Tibial artery (tissue), 4 donors: ENCODE measurements at regions not wholly inside any gene's neighbourhood (a gene's known extent, or its start where the extent isn't known, plus 50 kb on each side); places are given as distances from the start of the nearest gene placed in this dataset.

Experiments
- DNase-seq, 2 donors: peaks; one replicate each; pipeline ENCODE4 v3.0.0-alpha.2; 2019
- H3K27ac ChIP-seq, 2 donors: fragments of 200-600 bp; sonication (generic) in 1 of 2; 1 replicate in 1 of 2; 2 replicates in 1 of 2; pipeline ENCODE4 v1.5.1; 2018 to 2019; ENCODE audit warnings: mild to moderate bottlenecking in 1 of 2
- H3K27me3 ChIP-seq, 2 donors: fragments of 200-600 bp; sonication (generic) in 1 of 2; one replicate each; pipeline versions ENCODE4 v1.5.1 to v1.6.0; 2016 to 2019
- H3K36me3 ChIP-seq, 3 donors: fragments of 200-600 bp; sonication (generic) in 2 of 3; one replicate each; pipeline ENCODE4 v1.5.1; 2016 to 2019; ENCODE audit warnings: mild to moderate bottlenecking in 2 of 3
- H3K4me1 ChIP-seq, 4 donors: fragments of 200-600 bp; sonication (generic) in 2 of 4; 1 replicate in 3 of 4; 2 replicates in 1 of 4; pipeline ENCODE4 v1.5.1; 2016 to 2019
- H3K4me3 ChIP-seq, 2 donors: fragments of 200-600 bp; sonication (generic) in 1 of 2; 1 replicate in 1 of 2; 2 replicates in 1 of 2; pipeline ENCODE4 v1.5.1; 2018 to 2019; ENCODE audit warnings: mild to moderate bottlenecking in 2 of 2
- H3K9me3 ChIP-seq, 3 donors: fragments of 200-600 bp; sonication (generic) in 1 of 3; one replicate each; pipeline ENCODE4 v1.5.1; 2016 to 2019
- intact Hi-C: fragments of 100-400 bp; cut with DNase I; formaldehyde crosslinking; loops from one replicate; pipeline ENCODE4 v1.15.0; 2023; ENCODE audit warnings: low total_unique reads
- TF ChIP-seq, protein P1 (sequence below), 2 experiments: fragments of 200-600 bp in 1 of 2; fragments of 450-650 bp in 1 of 2; IDR thresholded peaks; one replicate each; pipeline ENCODE4 v1.5.1; 2017 to 2019; ENCODE audit warnings: antibody characterized with exemption in 2 of 2, mild to moderate bottlenecking in 1 of 2, moderate library complexity in 1 of 2

DNA sequence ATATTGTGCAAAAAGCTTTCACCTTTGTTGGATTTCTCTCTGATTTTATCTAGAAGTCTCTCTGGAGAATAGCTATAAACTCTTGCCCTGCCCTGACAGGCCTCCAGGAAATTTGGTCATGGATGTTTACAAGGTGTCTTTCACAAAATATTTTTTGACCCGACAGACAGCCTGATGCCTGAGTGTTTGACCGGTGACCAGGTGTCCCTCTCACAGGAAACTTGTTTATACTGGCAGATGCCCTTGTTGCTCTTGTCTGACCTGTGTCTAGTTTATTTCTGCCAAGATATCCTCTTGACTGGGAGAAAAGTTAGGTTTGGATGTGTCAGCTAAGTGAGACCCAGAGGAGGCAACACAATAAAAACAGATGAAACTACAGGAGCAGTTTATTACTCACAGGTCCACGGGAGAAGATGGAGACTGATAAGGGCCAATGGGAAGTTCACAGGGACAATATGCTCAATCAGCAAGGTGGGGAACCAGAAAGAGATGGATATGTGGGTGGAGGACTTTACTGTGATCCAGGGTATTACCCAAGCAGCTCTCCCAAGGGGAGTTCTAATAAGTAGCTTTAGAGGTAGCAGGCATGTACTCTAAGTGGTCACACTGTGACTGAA is 243.3 kb downstream of the ARAP2 start:
- H3K36me3 ChIP-seq: no peaks in the 10 kb centered on the region
- intact Hi-C loops: no loop called here
- TF ChIP-seq, protein P1, sequence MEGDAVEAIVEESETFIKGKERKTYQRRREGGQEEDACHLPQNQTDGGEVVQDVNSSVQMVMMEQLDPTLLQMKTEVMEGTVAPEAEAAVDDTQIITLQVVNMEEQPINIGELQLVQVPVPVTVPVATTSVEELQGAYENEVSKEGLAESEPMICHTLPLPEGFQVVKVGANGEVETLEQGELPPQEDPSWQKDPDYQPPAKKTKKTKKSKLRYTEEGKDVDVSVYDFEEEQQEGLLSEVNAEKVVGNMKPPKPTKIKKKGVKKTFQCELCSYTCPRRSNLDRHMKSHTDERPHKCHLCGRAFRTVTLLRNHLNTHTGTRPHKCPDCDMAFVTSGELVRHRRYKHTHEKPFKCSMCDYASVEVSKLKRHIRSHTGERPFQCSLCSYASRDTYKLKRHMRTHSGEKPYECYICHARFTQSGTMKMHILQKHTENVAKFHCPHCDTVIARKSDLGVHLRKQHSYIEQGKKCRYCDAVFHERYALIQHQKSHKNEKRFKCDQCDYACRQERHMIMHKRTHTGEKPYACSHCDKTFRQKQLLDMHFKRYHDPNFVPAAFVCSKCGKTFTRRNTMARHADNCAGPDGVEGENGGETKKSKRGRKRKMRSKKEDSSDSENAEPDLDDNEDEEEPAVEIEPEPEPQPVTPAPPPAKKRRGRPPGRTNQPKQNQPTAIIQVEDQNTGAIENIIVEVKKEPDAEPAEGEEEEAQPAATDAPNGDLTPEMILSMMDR (IDR thresholded peaks at IDR 0.05): no peak

DNA sequence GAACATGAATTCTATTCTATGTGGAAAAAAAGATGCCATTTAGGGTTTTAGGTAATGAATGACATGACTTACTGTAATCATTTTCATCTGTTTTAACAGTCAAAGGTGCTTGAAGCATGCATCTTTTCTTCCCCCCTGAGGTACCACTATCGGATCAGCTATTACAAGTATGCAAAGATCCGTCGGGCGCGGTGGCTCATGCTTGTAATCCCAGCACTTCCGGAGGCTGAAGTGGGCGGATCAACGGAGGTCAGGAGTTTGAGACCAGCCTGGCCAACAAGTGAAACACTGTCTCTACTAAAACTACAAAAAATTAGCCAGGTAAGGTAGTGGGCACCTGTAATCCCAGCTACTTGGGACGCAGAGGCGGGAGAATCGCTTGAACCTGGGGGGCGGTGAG is 241.3 kb downstream of the ARAP2 start:
- no peaks in the 10 kb centered on the region for H3K36me3 ChIP-seq
- no peak overlapping the region for H3K4me3 ChIP-seq
- no peak overlapping the region for H3K27ac ChIP-seq
- intact Hi-C loops: no loop called here
- no peak for DNase-seq
- H3K9me3 ChIP-seq: no peaks in the 10 kb centered on the region
- TF ChIP-seq, protein P1 (IDR thresholded peaks at IDR 0.05): no peak
- no peaks in the 10 kb centered on the region for H3K27me3 ChIP-seq
- H3K4me1 ChIP-seq: no peaks in the 10 kb centered on the region

More for the DNA sequence above, 243.3 kb downstream of the ARAP2 start:
- no peaks in the 10 kb centered on the region for H3K27me3 ChIP-seq
- H3K4me3 ChIP-seq: no peak overlapping the region
- H3K4me1 ChIP-seq: no peaks in the 10 kb centered on the region
- no peaks in the 10 kb centered on the region for H3K9me3 ChIP-seq
- DNase-seq: no peak
- no peak overlapping the region for H3K27ac ChIP-seq

GRCh38 chr4:36004204-36004851 is 240.0 kb downstream of the ARAP2 start:
- Histone ChIP-seq H3K27ac (no peak overlapping the region), H3K27me3 (no peaks in the 10 kb centered on the region), H3K4me3 (no peak overlapping the region), H3K9me3 (no peaks in the 10 kb centered on the region), H3K36me3 (no peaks in the 10 kb centered on the region), H3K4me1 (no peaks in the 10 kb centered on the region)
- DNase-seq: no peak
- TF ChIP-seq, protein P1 (IDR thresholded peaks at IDR 0.05): no peak
- intact Hi-C loops: no loop called here

DNA sequence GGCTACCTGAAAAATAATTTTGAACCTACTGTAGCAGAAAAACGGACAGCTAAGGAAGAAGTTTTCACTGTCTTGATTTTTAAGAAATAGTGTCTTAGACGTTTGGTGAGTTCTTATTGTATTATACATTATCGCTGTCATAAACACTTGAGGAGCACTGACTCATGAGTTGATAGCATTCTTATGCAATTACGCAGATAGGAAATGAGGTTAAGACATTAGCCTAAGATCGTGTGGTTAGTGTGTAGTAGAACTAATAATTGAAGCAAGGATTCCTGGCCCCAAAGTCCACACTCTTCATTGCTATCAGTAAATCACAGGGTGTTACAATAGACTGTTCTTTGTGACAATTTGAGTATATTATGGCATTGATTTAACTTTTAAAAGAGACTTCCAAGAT is 238.1 kb downstream of the ARAP2 start:
- Histone ChIP-seq H3K27ac (no peak overlapping the region), H3K4me1 (no peaks in the 10 kb centered on the region)
- intact Hi-C loops: no loop called here

DNA sequence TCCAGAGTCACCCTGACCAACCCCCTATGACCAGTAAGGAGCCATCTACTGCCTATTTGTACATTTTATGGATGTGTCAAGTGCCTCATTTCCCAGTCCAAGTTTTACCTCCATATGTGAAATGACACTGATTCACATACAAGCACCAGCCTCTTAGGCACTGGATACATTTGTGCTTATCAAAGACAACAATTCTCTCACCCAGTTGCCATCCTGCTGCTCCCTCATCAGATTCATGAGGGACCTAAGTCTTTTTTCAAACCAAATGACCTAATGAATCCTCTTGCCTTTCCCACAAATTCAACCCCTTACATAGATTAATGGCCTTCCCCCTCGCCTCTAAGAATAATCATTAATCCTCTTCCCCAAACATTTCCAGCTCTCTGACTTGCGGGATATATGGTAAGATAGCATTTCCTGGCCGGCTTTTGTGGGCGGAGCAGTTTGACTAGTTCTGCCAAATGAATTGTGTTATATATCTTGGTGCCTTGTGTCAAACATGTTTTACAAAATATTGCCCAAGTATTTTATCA is 233.9 kb downstream of the ARAP2 start:
- TF ChIP-seq, protein P1 (IDR thresholded peaks at IDR 0.05): no peak
- Histone ChIP-seq H3K27ac (no peak overlapping the region), H3K4me1 (no peaks in the 10 kb centered on the region), H3K4me3 (no peak overlapping the region), H3K27me3 (no peaks in the 10 kb centered on the region), H3K36me3 (no peaks in the 10 kb centered on the region), H3K9me3 (no peaks in the 10 kb centered on the region)
- intact Hi-C loops: no loop called here
- DNase-seq: no peak

More for the DNA sequence above, 238.1 kb downstream of the ARAP2 start:
- Histone ChIP-seq H3K36me3 (no peaks in the 10 kb centered on the region), H3K9me3 (no peaks in the 10 kb centered on the region), H3K27me3 (no peaks in the 10 kb centered on the region), H3K4me3 (no peak overlapping the region)
- TF ChIP-seq, protein P1 (IDR thresholded peaks at IDR 0.05): no peak
- no peak for DNase-seq
